ENCODE measurements at regions not wholly inside any gene's neighbourhood (a gene's known extent, or its start where the extent isn't known, plus 50 kb on each side); places are given as distances from the start of the nearest gene placed in this dataset.

DNA sequence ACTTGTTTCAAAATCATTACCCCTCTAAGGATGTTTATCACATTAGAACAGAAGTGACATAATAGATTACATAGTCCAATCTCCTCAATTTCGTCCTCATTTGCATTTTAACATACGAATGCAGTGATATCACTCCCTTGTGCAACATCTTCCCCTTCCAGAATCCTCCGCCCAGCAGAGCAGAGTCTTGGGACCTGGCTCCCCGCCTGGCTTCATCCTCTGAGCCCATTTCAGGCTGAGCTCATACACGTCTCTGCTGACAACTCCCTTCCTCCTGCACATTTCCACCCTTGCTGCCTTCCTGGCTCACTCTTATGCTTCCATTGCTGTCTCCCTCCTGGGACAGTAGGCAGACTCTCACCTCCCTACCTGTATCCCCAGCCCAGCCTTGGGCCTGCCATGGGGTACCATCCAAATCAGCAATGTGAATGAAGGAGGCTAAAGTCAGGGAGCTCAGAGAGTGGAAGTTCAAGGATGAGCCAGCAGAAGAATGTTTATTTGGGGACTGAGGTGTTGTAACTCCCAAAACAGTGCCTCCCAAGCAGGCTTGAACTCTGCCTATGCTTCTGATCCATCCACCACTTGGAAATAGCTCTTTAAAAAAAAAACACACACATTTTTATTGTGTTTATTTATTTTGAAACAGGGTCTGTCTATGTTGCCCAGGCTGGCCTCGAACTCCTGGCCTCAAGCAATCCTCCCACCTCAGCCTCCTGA, 165.2 kb downstream of the TMEM200C start:
- TF ChIP-seq, protein P1, sequence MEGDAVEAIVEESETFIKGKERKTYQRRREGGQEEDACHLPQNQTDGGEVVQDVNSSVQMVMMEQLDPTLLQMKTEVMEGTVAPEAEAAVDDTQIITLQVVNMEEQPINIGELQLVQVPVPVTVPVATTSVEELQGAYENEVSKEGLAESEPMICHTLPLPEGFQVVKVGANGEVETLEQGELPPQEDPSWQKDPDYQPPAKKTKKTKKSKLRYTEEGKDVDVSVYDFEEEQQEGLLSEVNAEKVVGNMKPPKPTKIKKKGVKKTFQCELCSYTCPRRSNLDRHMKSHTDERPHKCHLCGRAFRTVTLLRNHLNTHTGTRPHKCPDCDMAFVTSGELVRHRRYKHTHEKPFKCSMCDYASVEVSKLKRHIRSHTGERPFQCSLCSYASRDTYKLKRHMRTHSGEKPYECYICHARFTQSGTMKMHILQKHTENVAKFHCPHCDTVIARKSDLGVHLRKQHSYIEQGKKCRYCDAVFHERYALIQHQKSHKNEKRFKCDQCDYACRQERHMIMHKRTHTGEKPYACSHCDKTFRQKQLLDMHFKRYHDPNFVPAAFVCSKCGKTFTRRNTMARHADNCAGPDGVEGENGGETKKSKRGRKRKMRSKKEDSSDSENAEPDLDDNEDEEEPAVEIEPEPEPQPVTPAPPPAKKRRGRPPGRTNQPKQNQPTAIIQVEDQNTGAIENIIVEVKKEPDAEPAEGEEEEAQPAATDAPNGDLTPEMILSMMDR (IDR thresholded peaks at IDR 0.05 in 4 of 5, conservative IDR thresholded peaks at IDR 0.05 in 1 of 5), result no peak
- TF ChIP-seq POLR2A (IDR thresholded peaks at IDR 0.05), result no peak
